ENCODE measurements at regions not wholly inside any gene's neighbourhood (a gene's known extent, or its start where the extent isn't known, plus 50 kb on each side); places are given as distances from the start of the nearest gene placed in this dataset.

DNA sequence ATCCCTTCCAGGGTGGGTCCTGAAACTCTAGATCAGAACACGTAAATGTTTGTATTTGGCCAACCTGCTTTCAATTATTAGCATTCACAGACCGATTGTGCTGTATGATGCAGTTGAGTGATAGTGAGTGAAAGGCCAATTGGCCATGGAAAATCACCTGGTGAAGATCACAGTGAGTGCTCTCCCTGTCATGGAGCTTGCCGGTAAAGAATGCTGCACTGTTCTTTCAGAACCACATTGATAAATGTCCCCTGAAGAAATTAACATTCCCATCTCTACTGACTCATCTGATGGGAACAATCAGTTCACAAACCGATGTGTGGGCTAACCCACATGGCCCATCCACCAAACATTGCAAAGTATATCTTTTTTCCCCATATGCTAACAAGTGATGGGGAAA, 324.8 kb upstream of the TBL1XR1 start:
- Histone ChIP-seq H3K27ac (no peak overlapping the region), H3K4me1 (ENCODE audit: insufficient read depth) (no peaks in the 10 kb centered on the region)
- intact Hi-C loops (cut with DNase I), result no loop called here

DNA sequence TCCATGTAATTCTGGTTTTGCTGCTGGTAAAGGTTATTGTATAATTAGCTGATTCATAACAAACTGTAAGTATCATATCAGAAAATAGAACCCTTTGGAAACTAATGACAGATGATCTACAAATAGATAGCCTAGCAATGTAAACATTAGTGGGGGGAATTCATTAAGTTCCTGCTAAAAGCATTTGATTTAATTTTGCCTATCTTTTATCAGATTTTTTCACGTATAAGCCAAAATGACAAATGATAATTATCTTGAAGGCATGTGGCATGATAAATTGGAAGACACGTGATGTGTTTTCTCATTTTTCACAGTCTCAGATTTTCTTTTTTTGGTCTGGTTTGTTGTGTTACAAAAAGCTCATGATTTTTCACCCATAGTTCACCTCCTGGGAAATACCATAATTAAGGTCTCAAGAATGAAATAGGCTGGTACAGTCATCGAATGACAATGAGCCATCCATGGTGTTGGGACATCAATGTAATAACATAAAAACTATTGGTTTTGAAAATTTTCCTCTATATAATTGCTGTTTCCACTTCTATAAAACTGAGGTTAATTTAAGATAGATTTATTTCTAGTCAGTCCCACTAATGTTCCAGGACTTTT, 325.9 kb upstream of the TBL1XR1 start:
- no peaks in the 10 kb centered on the region for H3K36me3 ChIP-seq
- intact Hi-C loops (cut with DNase I), result no loop called here
- no peak overlapping the region for H3K27ac ChIP-seq
- no peaks in the 10 kb centered on the region for H3K4me1 ChIP-seq (ENCODE audit: insufficient read depth)
- TF ChIP-seq EP300 (IDR thresholded peaks at IDR 0.05) (no peak), POLR2A (IDR thresholded peaks at IDR 0.05) (no peak)
- TF ChIP-seq, protein P1, sequence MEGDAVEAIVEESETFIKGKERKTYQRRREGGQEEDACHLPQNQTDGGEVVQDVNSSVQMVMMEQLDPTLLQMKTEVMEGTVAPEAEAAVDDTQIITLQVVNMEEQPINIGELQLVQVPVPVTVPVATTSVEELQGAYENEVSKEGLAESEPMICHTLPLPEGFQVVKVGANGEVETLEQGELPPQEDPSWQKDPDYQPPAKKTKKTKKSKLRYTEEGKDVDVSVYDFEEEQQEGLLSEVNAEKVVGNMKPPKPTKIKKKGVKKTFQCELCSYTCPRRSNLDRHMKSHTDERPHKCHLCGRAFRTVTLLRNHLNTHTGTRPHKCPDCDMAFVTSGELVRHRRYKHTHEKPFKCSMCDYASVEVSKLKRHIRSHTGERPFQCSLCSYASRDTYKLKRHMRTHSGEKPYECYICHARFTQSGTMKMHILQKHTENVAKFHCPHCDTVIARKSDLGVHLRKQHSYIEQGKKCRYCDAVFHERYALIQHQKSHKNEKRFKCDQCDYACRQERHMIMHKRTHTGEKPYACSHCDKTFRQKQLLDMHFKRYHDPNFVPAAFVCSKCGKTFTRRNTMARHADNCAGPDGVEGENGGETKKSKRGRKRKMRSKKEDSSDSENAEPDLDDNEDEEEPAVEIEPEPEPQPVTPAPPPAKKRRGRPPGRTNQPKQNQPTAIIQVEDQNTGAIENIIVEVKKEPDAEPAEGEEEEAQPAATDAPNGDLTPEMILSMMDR (IDR thresholded peaks at IDR 0.05), result no peak
- 64 to 65% (median 65%) methylated on average over 3 of the region's 3 CpGs for WGBS, 3 donors
- H3K9me3 ChIP-seq, result no peaks in the 10 kb centered on the region
- DNase-seq, result no peak
- no peak overlapping the region for H3K4me3 ChIP-seq
- H3K27me3 ChIP-seq, result no peaks in the 10 kb centered on the region

More for the DNA sequence above, 324.8 kb upstream of the TBL1XR1 start:
- no peak for TF ChIP-seq EP300 (IDR thresholded peaks at IDR 0.05)
- TF ChIP-seq, protein P1 (IDR thresholded peaks at IDR 0.05), result no peak
- TF ChIP-seq POLR2A (IDR thresholded peaks at IDR 0.05), result no peak
- no peak for DNase-seq
- 90 to 95% (median 93%) methylated on average over 4 of the region's 4 CpGs for WGBS, 3 donors
- H3K4me3 ChIP-seq, result no peak overlapping the region
- no peaks in the 10 kb centered on the region for H3K36me3 ChIP-seq
- no peaks in the 10 kb centered on the region for H3K27me3 ChIP-seq
- H3K9me3 ChIP-seq, result no peaks in the 10 kb centered on the region

DNA sequence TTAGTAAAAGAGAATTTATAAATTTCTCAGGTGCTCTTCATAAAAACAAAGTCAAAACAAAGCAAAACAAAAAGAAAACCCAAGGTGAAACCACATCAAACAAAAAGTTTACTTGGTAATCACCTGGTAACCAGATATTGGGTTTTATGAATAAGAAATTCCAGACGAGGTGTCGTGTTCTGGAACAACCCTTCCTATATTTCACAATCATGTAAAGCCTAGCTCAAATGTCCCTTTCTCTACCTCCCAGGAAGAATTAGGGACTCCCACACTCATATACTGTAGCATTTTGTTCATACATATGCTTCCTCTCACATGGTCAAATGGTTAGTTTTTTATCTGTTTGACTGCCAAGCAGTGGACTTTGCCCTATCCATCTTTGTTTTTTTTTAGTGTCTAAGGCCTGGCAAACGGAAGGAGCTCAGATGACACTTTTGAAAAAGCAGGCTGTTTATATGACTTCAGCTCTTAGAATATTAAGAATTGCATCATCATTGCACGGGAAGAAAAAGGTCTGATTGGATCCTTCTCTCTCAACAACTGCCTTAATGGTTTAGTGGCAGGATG, 326.7 kb upstream of the TBL1XR1 start:
- Histone ChIP-seq H3K4me1 (ENCODE audit: insufficient read depth) (no peaks in the 10 kb centered on the region), H3K9me3 (no peaks in the 10 kb centered on the region), H3K4me3 (no peak overlapping the region), H3K27me3 (no peaks in the 10 kb centered on the region), H3K27ac (no peak overlapping the region), H3K36me3 (no peaks in the 10 kb centered on the region)
- intact Hi-C loops (cut with DNase I), result no loop called here
- WGBS, 3 donors, result 90 to 94% (median 90%) methylated on average over 4 of the region's 4 CpGs
- DNase-seq, result no peak
- TF ChIP-seq POLR2A (IDR thresholded peaks at IDR 0.05) (no peak), EP300 (IDR thresholded peaks at IDR 0.05) (no peak)
- TF ChIP-seq, protein P1 (IDR thresholded peaks at IDR 0.05), result no peak

DNA sequence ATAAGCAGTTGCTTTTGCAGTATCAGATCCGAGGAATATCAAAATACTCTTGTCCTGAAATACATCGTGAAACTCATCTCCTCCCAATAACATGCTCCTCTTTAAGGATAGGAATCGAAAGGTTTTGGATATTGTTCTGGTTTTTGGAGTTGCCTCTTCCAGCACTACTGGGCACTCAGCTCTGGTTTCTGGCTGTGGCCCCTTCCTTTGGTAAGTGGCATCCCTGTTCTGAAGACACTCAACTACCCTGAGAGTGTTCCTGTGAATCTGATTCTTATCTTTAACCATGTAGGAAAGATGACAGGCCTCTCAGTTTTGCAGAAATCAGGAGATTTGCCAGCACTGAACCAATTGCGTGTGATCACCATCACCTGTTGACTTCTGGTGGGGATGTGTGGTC, 327.5 kb upstream of the TBL1XR1 start:
- no peaks in the 10 kb centered on the region for H3K27me3 ChIP-seq
- 94 to 98% (median 95%) methylated on average over 4 of the region's 4 CpGs for WGBS, 3 donors
- no peak for TF ChIP-seq EP300 (IDR thresholded peaks at IDR 0.05)
- TF ChIP-seq POLR2A (IDR thresholded peaks at IDR 0.05), result no peak
- TF ChIP-seq, protein P1 (IDR thresholded peaks at IDR 0.05), result no peak
- no peak overlapping the region for H3K27ac ChIP-seq
- no peak overlapping the region for H3K4me3 ChIP-seq
- intact Hi-C loops (cut with DNase I), result no loop called here
- no peaks in the 10 kb centered on the region for H3K9me3 ChIP-seq
- H3K4me1 ChIP-seq (ENCODE audit: insufficient read depth), result no peaks in the 10 kb centered on the region
- H3K36me3 ChIP-seq, result no peaks in the 10 kb centered on the region
- DNase-seq, result no peak

Measured in ovary (tissue), 7 donors.